ENCODE measurements at regions not wholly inside any gene's neighbourhood (a gene's known extent, or its start where the extent isn't known, plus 50 kb on each side); places are given as distances from the start of the nearest gene placed in this dataset.
"Not testable (repeated sequence)": the region's sequence is repeated elsewhere in the genome, so short reads cannot be mapped to it uniquely, and the experiment has no call there.

DNA sequence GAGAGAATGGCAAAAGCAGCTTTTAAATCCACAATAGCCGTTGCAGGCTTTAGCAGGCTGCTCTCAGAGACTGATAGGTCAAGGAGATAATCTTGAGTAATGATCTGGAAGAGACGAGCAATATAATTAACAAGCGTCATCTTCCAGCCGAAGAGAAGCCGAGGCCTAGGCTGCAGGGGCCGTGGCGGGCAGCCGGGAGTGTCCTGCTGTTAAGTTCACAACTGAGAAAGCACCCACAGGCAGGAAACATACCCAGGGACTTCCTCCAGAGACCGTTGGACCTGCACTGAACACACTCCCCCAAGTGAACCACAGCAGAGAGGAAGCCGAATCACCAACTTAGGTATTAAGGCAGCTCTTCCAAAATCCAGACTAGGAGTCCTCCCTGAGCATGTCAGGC is 182.3 kb downstream of the IRX2 start:
- FAIRE-seq = no peak

DNA sequence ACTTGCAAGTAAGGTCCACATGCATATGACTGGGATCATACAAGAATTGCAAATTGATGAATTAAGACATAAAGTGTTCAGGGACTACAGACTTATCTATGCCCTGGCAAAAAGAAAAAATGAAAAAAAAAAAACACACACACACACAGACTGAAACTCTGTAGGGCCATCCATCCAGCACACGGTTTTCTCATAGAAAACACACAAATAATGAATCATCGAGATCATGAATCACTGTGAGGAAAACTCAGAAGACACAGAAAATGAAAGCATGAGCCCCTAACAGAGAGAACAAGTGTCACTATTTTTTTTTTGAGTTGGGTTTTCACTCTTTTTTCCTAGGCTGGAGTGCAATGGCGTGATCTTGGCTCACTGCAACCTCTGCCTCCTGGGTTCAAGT is 185.2 kb downstream of the IRX2 start:
- no peak for FAIRE-seq

DNA sequence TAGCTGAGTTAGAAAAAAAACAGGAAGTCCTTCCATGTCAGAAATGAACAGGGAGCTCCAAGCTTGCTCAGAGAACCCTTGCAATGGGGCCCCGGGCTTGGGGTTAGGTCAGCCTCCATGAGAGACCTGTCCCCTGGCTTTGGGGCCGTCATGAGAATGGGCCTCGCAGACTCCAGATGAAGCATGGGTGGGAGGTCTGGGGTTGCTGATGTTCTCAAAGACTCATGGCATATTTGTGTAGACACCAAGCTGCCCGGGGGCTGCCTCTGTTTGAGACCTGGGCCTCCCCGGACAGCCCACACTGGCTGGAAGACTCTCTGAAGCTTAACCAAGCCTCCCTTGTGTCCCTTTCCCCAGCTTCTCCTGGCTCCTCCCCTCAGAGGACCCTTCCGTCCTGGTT is 186.3 kb downstream of the IRX2 start:
- FAIRE-seq = no peak

DNA sequence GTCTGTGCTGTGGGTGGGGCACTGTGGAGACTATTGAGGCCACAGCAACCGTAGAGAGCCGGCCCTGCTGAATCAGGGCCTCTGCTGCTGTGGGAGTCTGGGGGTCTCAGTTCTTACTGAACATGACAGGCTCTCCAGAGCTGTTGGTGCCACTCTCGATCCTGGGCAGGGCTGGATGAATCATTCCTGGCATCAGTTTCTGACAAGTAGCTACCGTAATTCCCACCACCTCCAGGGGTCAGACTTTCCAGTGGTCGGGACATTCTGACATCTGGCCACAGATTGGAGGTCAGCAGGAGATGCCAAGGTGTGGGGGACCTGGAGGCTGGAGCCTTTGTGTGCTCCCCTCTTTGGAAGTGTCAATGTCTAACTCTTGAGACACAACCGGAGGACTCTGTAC is 188.4 kb downstream of the IRX2 start:
- no peak for FAIRE-seq

DNA sequence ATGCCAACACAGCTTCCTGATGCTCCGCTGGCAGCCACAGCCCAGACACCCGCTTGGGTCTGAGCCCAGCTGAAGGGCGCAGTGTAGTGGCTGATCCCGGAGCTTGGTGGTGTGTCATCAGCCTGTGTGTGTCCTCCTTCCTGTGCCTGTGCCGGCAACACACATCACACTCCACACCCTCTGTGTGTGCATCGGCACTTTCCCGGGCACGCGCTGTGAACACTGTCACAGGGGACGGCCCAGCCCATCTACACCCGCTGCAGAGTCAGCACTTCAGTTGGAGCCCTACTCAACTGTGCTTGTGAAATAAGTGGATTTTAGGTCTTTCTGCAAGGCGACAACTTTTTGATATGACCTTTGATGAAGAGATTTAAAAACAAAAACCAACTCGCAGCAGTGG is 189.4 kb downstream of the IRX2 start:
- FAIRE-seq = no peak

DNA sequence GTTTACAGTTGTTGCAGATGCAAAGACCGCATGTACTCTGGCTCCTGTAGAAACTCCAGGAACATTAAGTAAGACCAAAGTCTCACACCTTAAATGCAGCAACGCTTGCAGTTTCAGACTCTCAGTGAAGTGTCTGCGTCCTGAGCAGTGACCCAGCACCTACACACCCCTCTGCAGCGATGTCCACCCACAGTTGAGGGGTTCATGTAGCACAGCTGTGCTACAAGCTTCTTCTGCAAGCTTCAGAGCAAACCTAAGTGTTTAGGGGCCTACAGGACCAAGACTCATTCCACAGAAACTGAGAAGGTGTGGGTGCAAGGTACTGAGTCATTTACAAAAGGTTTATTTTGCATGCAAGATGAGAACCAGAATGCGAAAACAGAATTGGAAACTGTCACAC is 191.0 kb downstream of the IRX2 start:
- no peak for FAIRE-seq

DNA sequence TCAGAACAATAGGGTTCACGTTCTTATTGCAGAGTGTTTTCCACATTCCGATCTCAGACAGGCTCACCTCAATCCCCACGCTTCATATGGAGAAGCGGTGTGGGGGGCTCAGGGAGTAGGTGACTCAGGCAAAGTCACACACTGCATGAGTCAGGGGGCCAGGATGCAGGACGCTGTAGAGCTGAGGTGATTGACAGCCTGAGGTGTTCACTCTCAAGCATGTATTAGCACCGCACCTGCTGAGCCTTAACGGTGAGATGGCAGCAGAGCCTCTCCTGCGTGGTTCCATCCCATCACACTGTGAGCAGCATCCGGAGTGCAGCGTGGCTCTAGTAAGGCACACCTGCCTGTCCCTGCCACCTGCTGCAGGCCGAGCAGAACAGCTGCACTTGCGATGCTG is 194.0 kb downstream of the IRX2 start:
- no peak for FAIRE-seq

DNA sequence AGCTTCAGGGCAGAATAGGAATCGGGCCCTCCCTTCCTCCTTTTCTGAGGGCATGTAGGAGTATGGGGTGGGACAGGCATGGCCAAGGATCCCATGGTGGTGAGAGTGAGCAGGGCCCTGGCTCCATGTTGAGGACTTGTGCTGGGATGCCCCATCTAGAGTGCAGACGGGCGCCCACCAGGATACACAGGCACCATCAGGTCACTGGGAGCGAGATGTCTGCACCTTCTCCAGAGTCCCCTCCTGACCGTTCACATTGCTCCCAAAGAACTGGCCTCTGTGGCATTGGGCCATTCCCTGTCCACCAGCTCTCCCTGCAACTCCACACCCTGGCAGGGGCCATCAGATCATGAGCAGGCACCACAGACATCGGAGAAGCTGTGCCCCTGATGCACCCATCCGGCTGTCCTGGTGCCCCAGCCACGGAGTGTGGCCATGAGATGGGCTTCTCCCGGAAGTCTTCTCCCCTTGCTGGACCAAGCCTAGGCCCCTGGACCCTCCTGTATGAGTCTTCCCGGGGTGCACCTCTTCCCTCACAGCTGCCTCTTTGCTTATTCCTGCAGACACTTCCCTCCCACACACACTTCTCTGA is 195.0 kb downstream of the IRX2 start:
- FAIRE-seq = no peak

DNA sequence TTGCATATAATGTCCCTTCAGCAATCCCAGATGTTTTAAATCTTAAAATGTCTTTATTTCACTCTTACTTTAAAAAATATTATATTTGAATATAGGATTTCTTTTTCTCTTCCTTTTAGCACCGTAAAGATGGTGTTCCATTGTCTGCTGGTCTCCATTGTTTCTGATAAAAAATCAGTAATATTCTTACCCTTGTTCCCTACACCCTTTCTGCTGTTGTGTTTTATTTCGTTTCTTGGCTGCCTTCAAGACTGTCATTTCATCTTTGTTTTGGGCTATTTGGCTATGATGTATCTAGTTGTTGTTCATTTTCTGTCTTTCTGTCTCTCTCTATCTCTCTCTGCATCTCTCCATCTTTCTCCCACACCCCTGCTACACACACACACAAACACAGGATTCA is 197.9 kb downstream of the IRX2 start:
- no peak for FAIRE-seq

DNA sequence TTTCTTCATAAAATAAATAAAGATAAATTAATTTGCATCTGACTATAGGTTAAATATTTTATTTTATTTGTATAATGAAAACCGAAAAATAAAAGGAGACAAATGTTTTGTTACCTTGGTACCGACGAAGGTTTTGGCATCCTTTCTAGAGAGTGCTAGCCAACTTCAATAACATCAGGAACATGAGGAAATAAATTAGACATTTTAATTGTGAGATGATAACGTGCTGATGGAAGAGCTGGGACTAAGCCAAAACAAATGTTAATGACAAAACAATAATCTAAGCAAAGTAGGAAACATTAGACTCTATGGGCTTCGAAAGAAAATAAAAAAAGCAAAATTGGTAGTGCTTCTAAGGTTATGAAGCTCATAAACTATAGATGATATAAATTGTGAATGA is 201.0 kb downstream of the IRX2 start:
- peak; percentile 18 for FAIRE-seq

DNA sequence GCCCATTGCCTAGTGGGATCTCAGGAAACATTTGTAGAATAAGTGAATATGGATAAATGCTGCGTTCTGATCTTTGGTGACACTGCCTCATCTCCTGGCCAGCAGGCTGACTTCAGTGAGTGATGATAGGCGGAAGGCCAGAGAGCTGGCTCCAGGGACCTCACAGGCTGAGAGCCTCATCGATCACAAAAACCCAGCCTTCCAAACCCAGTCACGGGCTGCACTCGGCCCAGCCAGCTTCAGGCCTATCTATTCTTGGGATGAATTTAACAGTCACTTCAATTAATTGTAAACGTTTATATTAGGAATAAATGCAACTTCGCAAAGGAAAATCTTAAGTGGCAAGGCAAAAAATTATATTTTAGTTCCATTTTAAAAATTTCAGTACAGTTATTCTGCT is 201.6 kb downstream of the IRX2 start:
- no peak for FAIRE-seq

DNA sequence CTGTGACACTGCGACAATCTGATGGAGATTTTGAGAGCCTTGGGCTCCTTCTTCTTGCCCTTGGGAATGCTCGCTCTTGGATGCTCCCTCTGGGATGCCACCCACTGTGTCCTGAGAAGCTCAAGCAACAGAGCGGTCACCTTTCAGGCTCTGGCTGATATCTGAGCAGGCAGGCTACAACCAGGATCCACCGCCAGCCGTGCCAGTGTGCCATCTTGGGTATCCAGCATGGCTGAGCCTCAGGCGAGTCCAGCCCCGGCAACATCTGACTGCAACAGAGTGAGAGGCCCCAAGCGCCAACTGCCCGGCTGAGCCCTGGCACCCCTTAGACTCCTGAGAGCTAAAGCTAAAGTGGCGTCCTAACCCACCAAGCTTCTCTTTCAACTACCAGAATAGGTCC is 202.1 kb downstream of the IRX2 start:
- no peak for FAIRE-seq

DNA sequence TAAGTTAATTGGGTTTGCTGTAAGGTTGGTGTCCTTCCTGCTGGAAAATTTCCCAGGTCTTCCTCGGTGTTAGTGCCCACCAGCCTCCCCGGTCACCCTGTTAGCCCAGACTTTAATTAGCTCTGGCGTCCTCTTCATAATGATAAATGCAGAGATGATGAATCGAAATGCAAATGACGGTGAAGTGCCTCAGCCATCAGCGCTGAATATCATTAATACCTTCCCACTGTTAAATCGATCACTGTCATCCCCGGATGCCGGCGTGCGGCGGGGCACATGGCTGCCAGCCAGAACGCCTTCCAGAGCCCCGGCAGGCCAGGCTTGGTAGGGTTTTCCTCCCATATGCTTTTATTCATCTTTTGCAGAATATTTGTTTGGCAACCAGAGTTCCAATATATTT is 204.5 kb downstream of the IRX2 start:
- no peak for FAIRE-seq

DNA sequence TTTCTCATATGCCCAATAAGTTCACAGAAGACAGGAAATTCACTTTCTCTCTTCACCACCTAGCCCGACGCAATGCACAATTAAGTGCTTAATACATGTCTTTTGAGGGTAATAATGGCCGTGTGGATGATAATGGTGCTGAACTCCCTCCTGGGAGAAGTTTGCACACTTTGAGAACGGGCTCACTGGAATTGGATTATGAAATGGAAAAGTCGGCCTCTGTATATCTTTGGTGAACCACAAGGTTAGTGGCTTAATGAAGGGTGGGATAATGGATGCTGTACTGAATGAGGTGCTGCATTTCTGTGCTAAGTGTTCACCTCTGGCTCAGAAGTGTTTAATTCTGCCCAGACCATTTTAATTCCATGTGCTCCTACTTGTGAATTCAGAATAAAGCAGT is 207.5 kb downstream of the IRX2 start:
- FAIRE-seq = no peak

DNA sequence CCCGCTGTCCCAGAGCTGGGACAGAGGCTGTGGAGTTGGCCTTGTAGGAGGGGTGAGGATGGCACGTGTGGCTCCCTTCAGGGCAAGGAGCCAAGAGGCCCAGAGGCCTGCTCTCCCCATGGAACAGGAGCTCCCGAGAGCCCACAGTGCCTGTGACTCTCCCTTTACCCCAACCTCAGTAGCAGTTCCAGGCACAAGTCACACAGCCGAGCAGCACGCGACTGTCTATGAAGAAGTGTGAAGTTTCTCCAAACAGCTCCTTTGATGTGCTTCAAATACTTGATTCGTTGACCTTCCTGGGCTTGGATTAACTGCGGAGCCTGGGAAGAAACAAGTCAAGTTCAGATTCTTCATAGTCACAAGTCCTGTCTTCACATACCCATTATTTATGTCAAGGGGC is 208.7 kb downstream of the IRX2 start:
- no peak for FAIRE-seq

DNA sequence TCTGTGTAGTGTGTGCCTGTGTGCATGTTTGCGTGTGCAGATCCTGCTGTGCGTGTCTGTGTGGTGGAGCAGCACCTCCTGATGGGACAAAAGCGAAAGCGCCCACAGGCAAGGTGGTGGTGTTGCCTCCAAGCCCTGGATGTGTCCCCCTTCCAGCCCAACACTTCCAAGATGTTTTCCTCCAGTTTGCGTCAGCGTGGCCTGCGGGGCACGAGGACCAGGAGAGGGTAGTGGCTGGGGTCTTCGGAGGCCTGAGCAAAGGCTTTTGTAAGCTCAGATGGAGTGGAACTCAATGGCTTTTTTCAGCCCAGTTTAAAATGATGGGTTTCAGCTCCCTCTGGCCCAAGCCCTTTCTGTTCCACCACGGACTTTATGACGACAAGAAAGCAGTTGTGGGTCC is 209.5 kb downstream of the IRX2 start:
- FAIRE-seq = no peak

DNA sequence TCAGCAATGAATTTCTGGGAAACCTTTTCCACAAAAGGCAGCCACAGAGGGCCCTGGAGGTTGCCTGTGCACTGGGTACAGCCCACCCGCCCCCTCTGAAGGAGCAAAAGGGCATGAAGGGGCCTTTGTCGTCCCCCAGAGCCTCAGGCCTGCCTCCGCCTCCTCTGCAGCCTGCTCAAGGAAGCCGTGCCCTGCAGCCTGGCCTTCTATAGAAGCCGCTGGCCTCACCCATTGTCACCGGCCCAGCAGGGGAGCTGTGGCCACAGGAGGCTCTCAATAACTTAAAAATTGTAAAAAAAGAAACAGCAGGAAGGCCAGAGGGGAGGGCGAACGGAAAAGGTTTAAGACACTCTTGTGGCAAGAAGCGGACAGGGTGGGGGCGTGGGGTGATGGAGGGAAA is 213.3 kb downstream of the IRX2 start:
- no peak for FAIRE-seq

DNA sequence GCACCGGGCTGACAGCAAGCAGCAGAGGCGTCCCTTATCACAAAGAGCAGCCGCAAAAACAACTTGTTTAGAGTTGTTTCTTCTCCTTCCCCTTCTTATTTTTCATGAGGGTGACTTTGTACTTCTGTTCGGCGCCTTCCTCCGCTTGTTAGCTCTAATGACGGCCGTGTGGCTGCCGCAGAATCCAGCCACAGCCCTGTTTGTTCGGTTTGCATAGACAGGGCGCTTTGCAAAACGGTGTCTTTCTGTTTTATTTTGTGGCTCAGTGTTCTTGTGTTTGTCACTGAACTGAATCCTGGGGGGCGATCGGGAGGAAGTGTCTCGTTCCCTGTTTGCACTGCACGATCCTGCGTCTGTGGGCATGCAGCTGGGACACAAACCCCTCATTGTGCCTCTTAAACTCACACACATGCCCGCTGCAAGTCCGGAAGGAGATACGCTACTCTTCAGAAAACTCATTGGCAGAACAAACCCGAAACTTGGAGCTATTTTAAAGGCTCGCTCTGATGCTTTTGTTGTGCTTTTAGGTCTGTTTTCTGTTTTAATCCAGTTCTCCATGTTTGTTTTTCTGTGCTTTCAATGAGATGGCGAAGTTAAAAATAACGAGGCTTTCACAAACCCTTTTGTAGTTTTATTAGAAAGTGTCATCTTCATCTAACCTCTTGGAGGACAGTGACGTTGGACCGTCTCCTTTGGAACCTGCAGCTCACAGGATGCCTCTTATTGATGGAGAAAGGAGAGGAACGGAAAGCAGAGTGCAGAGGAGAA is 213.9 kb downstream of the IRX2 start:
- no peak for FAIRE-seq

DNA sequence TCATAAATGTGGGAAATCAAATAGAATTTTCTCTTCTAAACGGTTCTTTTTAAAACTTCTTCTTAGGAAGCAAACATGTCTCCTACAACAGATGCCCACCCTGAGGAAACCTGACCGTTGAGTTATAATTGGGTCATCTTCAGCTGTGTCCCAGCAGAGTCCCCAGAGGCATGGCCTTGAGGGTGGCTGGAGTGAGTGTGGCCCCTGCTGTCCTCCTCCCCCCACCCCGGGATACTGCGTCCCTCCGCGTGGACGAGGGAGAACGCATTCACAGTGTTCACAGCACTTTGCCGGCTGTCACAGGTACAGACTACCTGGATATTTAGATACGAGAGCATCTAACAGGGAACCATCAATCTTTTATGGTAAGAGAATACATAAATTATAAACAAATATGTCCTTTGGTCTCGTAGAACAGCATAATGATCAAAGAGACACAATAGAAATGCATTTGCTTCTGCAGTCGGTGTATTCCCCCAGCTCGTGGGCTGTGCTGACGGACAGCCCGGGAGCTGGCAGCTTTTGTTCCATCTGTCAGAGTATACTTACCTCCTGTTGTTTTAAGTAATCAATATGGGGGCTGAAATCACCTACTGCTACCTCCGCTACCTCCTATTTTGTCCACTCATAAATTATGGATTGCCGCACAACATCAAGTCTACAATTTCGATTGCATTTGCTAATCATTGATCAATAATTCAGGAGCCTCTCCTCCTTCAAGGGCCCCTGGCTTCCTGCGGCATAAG is 214.7 kb downstream of the IRX2 start:
- FAIRE-seq = no peak

DNA sequence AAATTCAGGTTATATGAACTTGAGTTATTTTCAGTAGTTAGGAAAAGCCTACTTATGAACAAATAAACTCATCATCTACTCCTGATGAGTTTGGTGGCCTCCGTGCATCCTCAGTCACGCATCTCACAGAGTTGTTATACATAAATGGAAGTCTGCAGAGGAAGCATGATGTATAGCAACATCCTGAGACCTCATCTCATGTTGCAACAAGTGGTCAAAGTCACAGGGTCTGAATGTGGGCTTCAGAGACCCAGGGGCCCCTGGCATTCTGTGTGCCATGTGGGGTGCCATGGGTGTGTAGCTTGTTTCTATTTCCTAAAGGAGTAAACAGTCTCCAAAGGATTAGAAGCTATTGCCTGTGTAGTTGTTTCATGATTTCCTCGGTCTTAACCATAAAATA is 216.5 kb downstream of the IRX2 start:
- no peak for FAIRE-seq

DNA sequence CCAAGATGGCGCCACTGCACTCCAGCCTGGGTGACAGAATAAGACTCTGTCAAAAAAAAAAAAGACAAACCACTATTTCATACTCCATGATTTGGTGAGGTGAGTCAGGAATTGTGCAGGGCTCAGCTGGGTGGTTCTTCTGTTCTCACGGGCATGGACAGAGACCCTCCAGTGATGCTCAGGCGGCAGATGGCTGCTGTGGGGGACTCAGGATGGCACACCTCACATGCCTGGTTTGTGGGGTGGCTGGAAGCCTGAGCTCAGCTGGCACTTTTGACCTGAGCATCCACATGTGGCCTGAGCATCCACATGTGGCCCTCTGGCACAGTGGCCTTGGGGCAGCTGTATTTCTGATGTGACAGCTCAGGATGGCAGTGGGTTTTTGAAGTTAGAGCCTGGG is 217.2 kb downstream of the IRX2 start:
- FAIRE-seq = no peak

DNA sequence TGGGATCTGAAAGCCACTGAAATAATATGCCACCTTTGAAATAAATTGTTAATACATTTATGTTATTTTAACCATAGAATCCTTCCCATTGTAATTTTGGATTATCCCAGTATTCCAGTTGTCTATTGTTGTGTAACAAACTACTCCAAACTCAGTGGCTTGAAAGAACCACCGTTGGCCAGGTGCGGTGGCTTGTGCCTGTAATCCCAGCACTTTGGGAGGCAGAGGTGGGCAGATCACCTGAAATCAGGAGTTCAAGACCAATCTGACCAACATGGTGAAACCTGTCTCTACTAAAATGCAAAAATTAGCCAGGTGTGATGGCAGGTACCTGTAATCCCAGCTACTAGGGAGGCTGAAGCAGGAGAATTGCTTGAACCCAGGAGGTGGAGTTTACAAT is 217.6 kb downstream of the IRX2 start:
- not testable (repeated sequence) for FAIRE-seq

DNA sequence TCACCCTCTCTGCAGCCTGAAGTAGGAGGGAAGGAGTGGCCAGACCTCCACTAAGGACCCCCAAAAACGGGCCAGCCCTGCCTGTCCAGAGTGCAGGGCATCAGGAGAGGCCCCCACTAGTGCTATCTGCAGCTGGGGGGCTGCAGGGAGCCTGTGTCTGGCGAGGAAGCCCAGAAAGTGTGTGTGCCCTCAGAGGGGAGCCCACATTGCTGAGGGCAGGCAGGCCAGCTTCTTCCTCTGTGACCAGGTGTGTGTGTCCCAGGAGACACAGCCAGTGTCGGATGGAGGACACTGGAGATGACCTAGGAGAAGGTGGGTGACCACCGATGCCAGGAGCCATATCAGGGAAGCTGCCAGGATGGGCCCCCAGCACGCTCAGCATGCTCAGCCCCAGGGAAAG is 218.7 kb downstream of the IRX2 start:
- no peak for FAIRE-seq

DNA sequence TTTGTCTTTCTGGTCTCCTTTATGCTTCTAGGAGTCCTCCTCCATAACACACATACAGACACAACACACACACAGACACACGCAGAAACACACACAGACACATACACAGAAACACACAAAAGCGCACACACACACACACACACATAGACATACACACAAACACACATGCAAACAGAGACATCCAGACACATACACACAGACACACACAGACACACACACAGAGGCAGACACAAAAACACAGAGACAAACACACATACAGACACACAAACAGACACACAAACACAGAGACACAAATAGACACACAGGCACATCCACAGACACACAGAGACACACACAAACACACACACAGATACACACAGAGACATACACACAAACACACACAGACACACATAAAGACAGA is 220.2 kb downstream of the IRX2 start:
- FAIRE-seq = no peak
